ENCODE measurements at regions not wholly inside any gene's neighbourhood (a gene's known extent, or its start where the extent isn't known, plus 50 kb on each side); places are given as distances from the start of the nearest gene placed in this dataset.

- no peak for DNase-seq (ENCODE audit: low read depth)
- TF ChIP-seq, protein P1, sequence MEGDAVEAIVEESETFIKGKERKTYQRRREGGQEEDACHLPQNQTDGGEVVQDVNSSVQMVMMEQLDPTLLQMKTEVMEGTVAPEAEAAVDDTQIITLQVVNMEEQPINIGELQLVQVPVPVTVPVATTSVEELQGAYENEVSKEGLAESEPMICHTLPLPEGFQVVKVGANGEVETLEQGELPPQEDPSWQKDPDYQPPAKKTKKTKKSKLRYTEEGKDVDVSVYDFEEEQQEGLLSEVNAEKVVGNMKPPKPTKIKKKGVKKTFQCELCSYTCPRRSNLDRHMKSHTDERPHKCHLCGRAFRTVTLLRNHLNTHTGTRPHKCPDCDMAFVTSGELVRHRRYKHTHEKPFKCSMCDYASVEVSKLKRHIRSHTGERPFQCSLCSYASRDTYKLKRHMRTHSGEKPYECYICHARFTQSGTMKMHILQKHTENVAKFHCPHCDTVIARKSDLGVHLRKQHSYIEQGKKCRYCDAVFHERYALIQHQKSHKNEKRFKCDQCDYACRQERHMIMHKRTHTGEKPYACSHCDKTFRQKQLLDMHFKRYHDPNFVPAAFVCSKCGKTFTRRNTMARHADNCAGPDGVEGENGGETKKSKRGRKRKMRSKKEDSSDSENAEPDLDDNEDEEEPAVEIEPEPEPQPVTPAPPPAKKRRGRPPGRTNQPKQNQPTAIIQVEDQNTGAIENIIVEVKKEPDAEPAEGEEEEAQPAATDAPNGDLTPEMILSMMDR (IDR thresholded peaks at IDR 0.05; ENCODE audit: insufficient read depth, low read length): no peak
- H3K4me3 ChIP-seq (ENCODE audit: low read depth, low read length): no peak overlapping the region
Measured at GRCh38 chr3:134085034-134085775, 55.5 kb upstream of the SLCO2A1 start.

DNA sequence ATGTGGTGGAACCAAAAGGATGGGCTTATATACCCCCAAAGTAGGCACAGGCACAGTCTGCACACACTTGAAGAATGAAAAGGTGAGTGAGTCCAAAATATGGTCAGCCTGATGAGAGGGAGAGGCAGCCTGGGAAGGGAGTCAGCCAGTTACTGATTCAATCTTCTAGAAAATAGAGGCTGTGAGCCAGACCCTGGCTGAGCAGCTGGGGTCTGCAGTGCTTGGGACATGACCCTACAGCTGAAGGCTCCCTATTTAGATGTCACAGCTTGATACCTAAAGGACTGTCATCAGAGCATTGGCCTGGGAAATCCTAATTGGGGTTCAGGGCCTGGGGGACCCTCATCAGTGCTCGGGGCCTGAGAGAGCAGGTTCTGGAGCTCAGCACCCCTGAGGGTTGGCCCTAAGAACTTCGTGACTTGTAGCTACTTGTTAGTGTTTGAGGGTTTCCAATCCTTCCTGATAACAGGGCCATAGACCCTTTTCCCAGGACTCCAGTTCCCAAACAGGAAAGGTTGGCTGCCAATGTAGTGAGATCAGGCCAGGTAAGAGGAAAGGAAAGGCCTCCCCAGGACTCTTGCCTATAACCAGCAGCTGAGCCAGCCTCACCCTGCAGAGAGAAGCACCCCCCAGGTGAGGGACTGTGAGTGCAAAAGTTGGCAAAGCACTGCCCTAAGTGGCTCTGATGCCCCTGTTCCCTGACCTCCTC, 54.7 kb upstream of the SLCO2A1 start:
- TF ChIP-seq, protein P1 (IDR thresholded peaks at IDR 0.05; ENCODE audit: insufficient read depth, low read length): no peak
- no peak for DNase-seq (ENCODE audit: low read depth)

GRCh38 chr3:134083626-134084241, 54.0 kb upstream of the SLCO2A1 start:
- no peak for DNase-seq (ENCODE audit: low read depth)
- no peak overlapping the region for H3K4me3 ChIP-seq (ENCODE audit: low read depth, low read length)
- TF ChIP-seq, protein P1 (IDR thresholded peaks at IDR 0.05; ENCODE audit: insufficient read depth, low read length): no peak

More for the DNA sequence above, 54.7 kb upstream of the SLCO2A1 start:
- H3K4me3 ChIP-seq (ENCODE audit: low read depth, low read length): no peak overlapping the region

- TF ChIP-seq, protein P1 (IDR thresholded peaks at IDR 0.05; ENCODE audit: insufficient read depth, low read length): no peak
- DNase-seq (ENCODE audit: low read depth): no peak
- H3K4me3 ChIP-seq (ENCODE audit: low read depth, low read length): no peak overlapping the region
Measured at GRCh38 chr3:134083008-134083407, 53.3 kb upstream of the SLCO2A1 start.

DNA sequence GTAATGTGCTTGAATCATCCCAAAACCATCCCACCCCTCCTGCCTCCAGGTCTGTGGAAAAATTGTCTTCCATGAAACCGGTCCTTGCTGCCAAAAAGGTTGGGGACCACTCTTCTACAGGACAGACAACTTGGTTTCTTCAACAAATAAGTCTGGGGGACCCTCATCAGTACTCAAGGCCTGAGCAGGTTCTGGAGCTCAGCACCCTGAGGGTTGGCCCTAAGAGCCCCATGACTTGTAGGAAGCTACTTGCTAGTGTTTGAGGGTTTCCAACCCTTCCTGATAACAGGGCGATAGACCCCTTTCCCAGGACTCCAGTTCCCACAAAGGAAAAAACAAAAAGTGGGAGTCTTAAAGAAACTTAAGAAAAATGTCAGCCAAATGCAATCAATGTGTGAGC, 52.9 kb upstream of the SLCO2A1 start:
- TF ChIP-seq, protein P1 (IDR thresholded peaks at IDR 0.05; ENCODE audit: insufficient read depth, low read length): no peak

GRCh38 chr3:134081211-134081610, 51.5 kb upstream of the SLCO2A1 start:
- DNase-seq (ENCODE audit: low read depth): no peak
- H3K4me3 ChIP-seq (ENCODE audit: low read depth, low read length): no peak overlapping the region
- TF ChIP-seq, protein P1 (IDR thresholded peaks at IDR 0.05; ENCODE audit: insufficient read depth, low read length): no peak

More for the DNA sequence above, 52.9 kb upstream of the SLCO2A1 start:
- no peak for DNase-seq (ENCODE audit: low read depth)
- H3K4me3 ChIP-seq (ENCODE audit: low read depth, low read length): no peak overlapping the region
